Activated CD4-positive, alpha-beta T cell treated with anti-CD3 and anti-CD28 coated beads, Interleukin-2, amount 10 ng/mL, durations not matched to agents 7 days and 5 days (primary cell): ENCODE measurements at regions not wholly inside any gene's neighbourhood (a gene's known extent, or its start where the extent isn't known, plus 50 kb on each side); places are given as distances from the start of the nearest gene placed in this dataset.

Source experiments
- CTCF ChIA-PET: fragments of 350-600 bp; sonication (Branson Sonifier 250); formaldehyde crosslinking; loops from one replicate; lab custom pipeline; 2021; ENCODE audit warnings: antibody characterized with exemption; lab: Charles Lee
- POLR2A ChIA-PET: fragments of 350-600 bp; sonication (Branson Sonifier 250); formaldehyde crosslinking; loops from one replicate; lab custom pipeline; 2021; ENCODE audit warnings: antibody characterized with exemption; lab: Charles Lee
- DNase-seq: peaks from one replicate; pipeline ENCODE4 v3.0.0-alpha.2; 2020
- H3K27ac Mint-ChIP-seq: one replicate; pipeline ENCODE4 v1.8.0; 2021; ENCODE audit warnings: mild to moderate bottlenecking, moderate library complexity, mixed read lengths
- H3K27me3 Mint-ChIP-seq: one replicate; pipeline ENCODE4 v1.8.0; 2021; ENCODE audit warnings: mixed read lengths
- H3K36me3 Mint-ChIP-seq: one replicate; pipeline ENCODE4 v1.8.0; 2021; ENCODE audit warnings: low read depth, mixed read lengths
- H3K4me1 Mint-ChIP-seq: one replicate; pipeline ENCODE4 v1.8.0; 2021; ENCODE audit warnings: mixed read lengths
- H3K4me3 Mint-ChIP-seq: one replicate; pipeline ENCODE4 v1.8.0; 2021; ENCODE audit warnings: mild to moderate bottlenecking, moderate library complexity, mixed read lengths
- H3K9me3 Mint-ChIP-seq: one replicate; pipeline ENCODE4 v1.8.0; 2021; ENCODE audit warnings: mixed read lengths

DNA sequence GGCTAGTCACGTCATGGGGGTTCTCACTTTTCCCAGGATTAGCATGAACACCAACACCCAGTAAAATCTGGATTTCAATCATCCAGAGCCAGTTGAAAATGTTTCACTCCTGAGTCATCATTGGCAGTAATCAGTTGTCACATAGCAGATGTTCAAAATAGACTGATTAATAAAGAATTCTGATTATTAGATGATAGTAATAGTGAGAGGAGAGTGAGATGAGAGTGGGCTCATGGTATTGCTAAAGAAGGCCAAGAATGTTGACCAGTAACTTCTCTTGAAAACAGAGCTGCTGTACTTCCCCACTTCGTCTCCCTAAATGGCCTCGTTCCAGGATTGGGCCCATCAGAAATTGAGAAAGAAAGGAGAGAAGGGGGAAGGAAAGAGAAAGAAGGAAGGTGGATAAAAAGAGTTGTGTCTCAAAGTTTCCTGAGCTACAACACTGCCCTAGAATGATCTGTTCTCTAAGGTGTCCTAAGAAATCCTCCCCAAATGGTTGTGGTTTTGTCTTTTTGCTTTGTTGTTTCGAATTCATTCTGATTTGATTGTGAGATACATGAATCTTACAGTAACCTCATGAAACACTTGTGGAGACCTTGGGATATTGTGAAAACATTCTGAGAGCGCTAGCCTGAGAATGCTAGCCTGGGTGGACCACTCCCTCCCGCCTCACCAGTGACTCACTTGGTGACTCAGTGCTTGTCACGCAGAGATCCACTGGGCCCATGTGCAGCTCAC, 502.2 kb upstream of the JARID2 start:
- Mint-ChIP-seq H3K9me3 (peaks cover 33% of the 10 kb centered on the region), H3K36me3 (peaks cover 26% of the 10 kb centered on the region), H3K4me1 (peaks cover 68% of the 10 kb centered on the region), H3K27me3 (no peaks in the 10 kb centered on the region), H3K4me3 (peak overlapping the region; percentile 15), H3K27ac (peak overlapping the region; percentile 86)
- peak; percentile 72 for DNase-seq
- CTCF ChIA-PET: interaction anchor here (1.1 kb wide), 2 partner anchors 9 to 26 kb away, joined by 3 to 6 read pairs; no protein-coding TSS in a partner anchor
- POLR2A ChIA-PET: no interaction called here

GRCh38 chr6:14744212-14744556, 501.7 kb upstream of the JARID2 start:
- DNase-seq: no peak
- H3K4me3 Mint-ChIP-seq: peak overlapping the region; percentile 15
- peaks cover 68% of the 10 kb centered on the region for H3K4me1 Mint-ChIP-seq
- ChIA-PET CTCF (interaction anchor here (0.7 to 1.1 kb wide), 3 partner anchors 9 to 427 kb away, joined by 3 to 6 read pairs (median 4); no protein-coding TSS in a partner anchor), POLR2A (no interaction called here)
- H3K27me3 Mint-ChIP-seq: no peaks in the 10 kb centered on the region
- peaks cover 26% of the 10 kb centered on the region for H3K36me3 Mint-ChIP-seq
- H3K9me3 Mint-ChIP-seq: peaks cover 33% of the 10 kb centered on the region
- H3K27ac Mint-ChIP-seq: peak overlapping the region; percentile 86

- Mint-ChIP-seq H3K4me1 (peaks cover 65% of the 10 kb centered on the region), H3K4me3 (no peak overlapping the region), H3K9me3 (peaks cover 20% of the 10 kb centered on the region), H3K27me3 (no peaks in the 10 kb centered on the region), H3K27ac (no peak overlapping the region), H3K36me3 (peaks cover 16% of the 10 kb centered on the region)
- DNase-seq: no peak
- POLR2A ChIA-PET: no interaction called here
- CTCF ChIA-PET: interaction anchor here (0.5 to 1.4 kb wide), 2 partner anchors 39 to 601 kb away, joined by 3 read pairs; no protein-coding TSS in a partner anchor
These were observed 499.6 kb upstream of the JARID2 start for GRCh38 chr6:14746139-14746837.

GRCh38 chr6:14747881-14748520, 497.9 kb upstream of the JARID2 start:
- H3K4me1 Mint-ChIP-seq: peaks cover 52% of the 10 kb centered on the region
- ChIA-PET CTCF (interaction anchor here (0.6 to 1.4 kb wide), 3 partner anchors 12 to 486 kb away, joined by 3 to 4 read pairs (median 4); no protein-coding TSS in a partner anchor), POLR2A (interaction anchor here (0.7 kb wide), 2 partner anchors 137 to 355 kb away, joined by 3 read pairs; no protein-coding TSS in a partner anchor)
- H3K4me3 Mint-ChIP-seq: no peak overlapping the region
- H3K36me3 Mint-ChIP-seq: peaks cover 10% of the 10 kb centered on the region
- DNase-seq: no peak
- no peaks in the 10 kb centered on the region for H3K27me3 Mint-ChIP-seq
- peaks cover 14% of the 10 kb centered on the region for H3K9me3 Mint-ChIP-seq
- no peak overlapping the region for H3K27ac Mint-ChIP-seq

- DNase-seq: no peak
- ChIA-PET POLR2A (interaction anchor here (0.6 to 0.7 kb wide), 3 partner anchors 136 to 355 kb away, joined by 3 to 4 read pairs (median 3); no protein-coding TSS in a partner anchor), CTCF (interaction anchor here (1.4 kb wide), 1 partner anchor 11 kb away, joined by 4 read pairs; no protein-coding TSS in a partner anchor)
- Mint-ChIP-seq H3K9me3 (peaks cover 12% of the 10 kb centered on the region), H3K27ac (no peak overlapping the region), H3K4me1 (peaks cover 45% of the 10 kb centered on the region), H3K27me3 (no peaks in the 10 kb centered on the region), H3K4me3 (no peak overlapping the region), H3K36me3 (peaks cover 11% of the 10 kb centered on the region)
These were observed 497.2 kb upstream of the JARID2 start for GRCh38 chr6:14748679-14749078.

GRCh38 chr6:14750059-14750661, 495.7 kb upstream of the JARID2 start:
- H3K4me3 Mint-ChIP-seq: no peak overlapping the region
- no peak for DNase-seq
- CTCF ChIA-PET: no interaction called here
- peaks cover 41% of the 10 kb centered on the region for H3K4me1 Mint-ChIP-seq
- H3K36me3 Mint-ChIP-seq: peaks cover 6% of the 10 kb centered on the region
- H3K27ac Mint-ChIP-seq: no peak overlapping the region
- no peaks in the 10 kb centered on the region for H3K27me3 Mint-ChIP-seq
- POLR2A ChIA-PET: no interaction called here
- H3K9me3 Mint-ChIP-seq: peaks cover 12% of the 10 kb centered on the region

- no peak overlapping the region for H3K27ac Mint-ChIP-seq
- H3K27me3 Mint-ChIP-seq: no peaks in the 10 kb centered on the region
- ChIA-PET CTCF (interaction anchor here (2.1 kb wide), 1 partner anchor 14 kb away, joined by 6 read pairs; no protein-coding TSS in a partner anchor), POLR2A (no interaction called here)
- H3K36me3 Mint-ChIP-seq: peaks cover 1% of the 10 kb centered on the region
- H3K4me1 Mint-ChIP-seq: peaks cover 32% of the 10 kb centered on the region
- H3K9me3 Mint-ChIP-seq: peaks cover 3% of the 10 kb centered on the region
- DNase-seq: no peak
- H3K4me3 Mint-ChIP-seq: no peak overlapping the region
These were observed 494.2 kb upstream of the JARID2 start for GRCh38 chr6:14751645-14752175.

DNA sequence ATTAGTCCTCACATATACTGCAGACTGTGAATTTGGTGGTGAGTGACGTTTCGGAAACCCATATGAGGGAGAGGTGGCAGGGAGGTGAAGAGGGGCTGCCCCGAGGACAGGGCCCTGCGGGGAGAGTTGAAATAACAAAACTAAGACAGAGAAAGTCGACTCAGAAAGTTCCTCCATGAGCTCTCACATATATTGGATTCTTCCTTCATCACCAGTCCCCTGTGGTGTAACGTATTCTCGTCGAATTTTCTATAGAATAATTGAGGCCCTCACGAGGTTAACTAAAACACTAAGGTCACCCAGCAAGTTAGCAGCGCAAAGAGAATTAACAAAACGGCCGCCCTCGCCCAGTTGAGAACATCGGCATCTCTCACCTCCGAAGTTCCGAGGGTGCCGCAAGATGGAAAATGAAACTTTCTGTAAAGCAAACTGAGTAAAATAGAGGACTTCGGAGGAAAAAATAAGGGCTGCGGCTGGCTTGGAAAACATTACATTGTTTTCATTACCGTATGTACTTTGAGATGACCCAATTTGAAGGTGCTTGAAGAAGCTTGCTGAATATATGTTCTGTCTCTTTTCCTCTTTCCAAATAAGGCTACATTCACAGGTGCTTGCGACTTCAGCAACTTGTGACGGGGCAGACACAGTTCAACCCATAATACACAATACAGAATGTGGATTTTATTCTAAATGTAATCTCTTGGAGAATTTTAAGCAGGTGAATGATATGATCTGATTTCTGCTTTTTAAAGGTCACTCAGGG, 490.9 kb upstream of the JARID2 start:
- peak overlapping the region; percentile 41 for H3K4me3 Mint-ChIP-seq

DNA sequence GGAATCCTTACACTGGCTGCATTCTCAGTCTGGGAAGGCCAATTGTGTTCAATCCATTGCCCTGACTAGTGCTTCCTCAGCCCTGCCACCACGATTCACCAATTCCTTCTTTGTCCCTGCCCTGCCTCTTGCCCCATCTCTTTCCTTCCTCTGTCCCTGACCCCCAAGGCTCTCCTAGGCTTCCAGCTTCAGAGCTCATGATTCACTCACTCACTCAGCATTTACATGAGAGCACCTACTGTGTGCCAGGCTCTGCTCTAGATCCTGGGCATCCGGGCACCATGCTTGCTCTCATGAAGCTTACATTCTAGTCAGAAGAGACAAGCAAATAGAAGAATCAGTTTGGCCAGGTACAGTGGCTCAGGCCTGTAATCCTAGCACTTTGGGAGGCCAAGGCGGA, 489.5 kb upstream of the JARID2 start:
- Mint-ChIP-seq H3K27ac (no peak overlapping the region), H3K27me3 (no peaks in the 10 kb centered on the region), H3K4me1 (peaks cover 10% of the 10 kb centered on the region), H3K9me3 (no peaks in the 10 kb centered on the region), H3K4me3 (no peak overlapping the region), H3K36me3 (peaks cover 2% of the 10 kb centered on the region)
- ChIA-PET POLR2A (no interaction called here), CTCF (interaction anchor here (1.1 kb wide), 1 partner anchor 17 kb away, joined by 4 read pairs; no protein-coding TSS in a partner anchor)
- no peak for DNase-seq

More for the DNA sequence above, 490.9 kb upstream of the JARID2 start:
- Mint-ChIP-seq H3K9me3 (no peaks in the 10 kb centered on the region), H3K27me3 (no peaks in the 10 kb centered on the region), H3K36me3 (peaks cover 1% of the 10 kb centered on the region), H3K4me1 (peaks cover 12% of the 10 kb centered on the region), H3K27ac (peak overlapping the region; percentile 81)
- peak; percentile 19 for DNase-seq
- ChIA-PET CTCF (interaction anchor here (0.6 to 1.3 kb wide), 3 partner anchors 11 to 31 kb away, joined by 3 to 4 read pairs (median 4); no protein-coding TSS in a partner anchor), POLR2A (no interaction called here)

GRCh38 chr6:14757014-14757413, 488.9 kb upstream of the JARID2 start:
- Mint-ChIP-seq H3K9me3 (peaks cover 2% of the 10 kb centered on the region), H3K36me3 (peaks cover 3% of the 10 kb centered on the region), H3K4me1 (peaks cover 10% of the 10 kb centered on the region), H3K27me3 (no peaks in the 10 kb centered on the region), H3K4me3 (no peak overlapping the region), H3K27ac (no peak overlapping the region)
- ChIA-PET CTCF (no interaction called here), POLR2A (no interaction called here)
- no peak for DNase-seq

DNA sequence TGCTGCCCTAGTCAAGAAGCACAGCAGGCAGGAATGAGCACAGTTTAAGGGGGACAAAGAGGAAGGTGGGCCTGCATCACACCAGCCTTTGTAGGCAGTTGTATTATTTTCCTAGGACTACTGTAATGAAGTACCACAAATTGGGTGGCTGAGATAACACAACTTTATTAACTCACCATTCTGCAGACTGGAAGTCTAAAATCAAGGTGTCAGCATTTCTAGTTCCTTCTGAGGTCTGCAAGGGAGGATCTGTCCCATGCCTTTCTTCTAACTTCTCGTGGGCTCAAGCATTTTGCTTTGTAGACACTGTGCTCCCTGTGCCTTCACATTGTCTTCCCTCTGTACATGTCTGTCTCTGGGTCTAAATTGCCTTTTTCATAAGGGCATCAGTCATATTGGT, 488.5 kb upstream of the JARID2 start:
- peaks cover 10% of the 10 kb centered on the region for H3K4me1 Mint-ChIP-seq
- no peak overlapping the region for H3K4me3 Mint-ChIP-seq
- no peak overlapping the region for H3K27ac Mint-ChIP-seq
- POLR2A ChIA-PET: no interaction called here
- peaks cover 3% of the 10 kb centered on the region for H3K36me3 Mint-ChIP-seq
- CTCF ChIA-PET: no interaction called here
- peaks cover 2% of the 10 kb centered on the region for H3K9me3 Mint-ChIP-seq
- DNase-seq: no peak
- no peaks in the 10 kb centered on the region for H3K27me3 Mint-ChIP-seq
